HFF-Myc (cell line): ENCODE measurements at regions not wholly inside any gene's neighbourhood (a gene's known extent, or its start where the extent isn't known, plus 50 kb on each side); places are given as distances from the start of the nearest gene placed in this dataset.

Experiments
- DNase-seq: peaks from one replicate; pipeline ENCODE4 v3.0.0-alpha.2; 2011; ENCODE audit warnings: low read depth; ENCODE audit errors: extremely low read depth
- H3K4me3 ChIP-seq: replicated peaks from 2 replicates; pipeline ENCODE4 v1.5.1; 2011; ENCODE audit warnings: low read depth, mild to moderate bottlenecking, control low read depth, low read length
- TF ChIP-seq, protein P1 (sequence below): IDR thresholded peaks from 2 replicates; pipeline ENCODE4 v1.5.1; 2012; ENCODE audit warnings: mild to moderate bottlenecking, low read depth, low read length, control low read depth; ENCODE audit errors: missing control alignments

DNA sequence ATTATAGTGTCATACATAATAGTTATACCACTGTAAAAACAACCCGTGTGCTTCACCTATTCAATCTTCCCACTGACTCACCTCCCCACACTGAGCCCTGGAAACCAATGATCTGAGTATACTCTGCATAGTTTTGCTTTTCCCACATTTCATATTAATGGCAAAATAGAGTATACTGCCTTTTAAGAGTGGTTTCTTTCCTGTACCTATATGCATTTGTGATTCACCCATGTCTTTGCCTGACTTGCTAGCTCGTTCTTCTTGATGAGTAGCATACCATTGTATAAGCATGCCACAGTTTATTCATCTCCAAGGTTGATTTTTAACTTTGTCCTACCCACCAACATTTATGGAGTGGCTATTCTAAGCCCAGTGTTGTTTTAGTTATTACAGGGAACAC is 686.4 kb downstream of the PLCL1 start:
- H3K4me3 ChIP-seq: no peak overlapping the region
- TF ChIP-seq, protein P1, sequence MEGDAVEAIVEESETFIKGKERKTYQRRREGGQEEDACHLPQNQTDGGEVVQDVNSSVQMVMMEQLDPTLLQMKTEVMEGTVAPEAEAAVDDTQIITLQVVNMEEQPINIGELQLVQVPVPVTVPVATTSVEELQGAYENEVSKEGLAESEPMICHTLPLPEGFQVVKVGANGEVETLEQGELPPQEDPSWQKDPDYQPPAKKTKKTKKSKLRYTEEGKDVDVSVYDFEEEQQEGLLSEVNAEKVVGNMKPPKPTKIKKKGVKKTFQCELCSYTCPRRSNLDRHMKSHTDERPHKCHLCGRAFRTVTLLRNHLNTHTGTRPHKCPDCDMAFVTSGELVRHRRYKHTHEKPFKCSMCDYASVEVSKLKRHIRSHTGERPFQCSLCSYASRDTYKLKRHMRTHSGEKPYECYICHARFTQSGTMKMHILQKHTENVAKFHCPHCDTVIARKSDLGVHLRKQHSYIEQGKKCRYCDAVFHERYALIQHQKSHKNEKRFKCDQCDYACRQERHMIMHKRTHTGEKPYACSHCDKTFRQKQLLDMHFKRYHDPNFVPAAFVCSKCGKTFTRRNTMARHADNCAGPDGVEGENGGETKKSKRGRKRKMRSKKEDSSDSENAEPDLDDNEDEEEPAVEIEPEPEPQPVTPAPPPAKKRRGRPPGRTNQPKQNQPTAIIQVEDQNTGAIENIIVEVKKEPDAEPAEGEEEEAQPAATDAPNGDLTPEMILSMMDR: no peak
- DNase-seq: no peak

- TF ChIP-seq, protein P1: no peak
- DNase-seq: no peak
- H3K4me3 ChIP-seq: no peak overlapping the region
These were observed 684.6 kb downstream of the PLCL1 start for GRCh38 chr2:198488964-198489363.

GRCh38 chr2:198483051-198483450 is 678.7 kb downstream of the PLCL1 start:
- no peak for DNase-seq
- TF ChIP-seq, protein P1: no peak
- H3K4me3 ChIP-seq: no peak overlapping the region

GRCh38 chr2:198479065-198479464 is 674.7 kb downstream of the PLCL1 start:
- no peak for DNase-seq
- no peak overlapping the region for H3K4me3 ChIP-seq
- TF ChIP-seq, protein P1: no peak

GRCh38 chr2:198478361-198478760 is 674.0 kb downstream of the PLCL1 start:
- TF ChIP-seq, protein P1: no peak
- H3K4me3 ChIP-seq: no peak overlapping the region
- no peak for DNase-seq

DNA sequence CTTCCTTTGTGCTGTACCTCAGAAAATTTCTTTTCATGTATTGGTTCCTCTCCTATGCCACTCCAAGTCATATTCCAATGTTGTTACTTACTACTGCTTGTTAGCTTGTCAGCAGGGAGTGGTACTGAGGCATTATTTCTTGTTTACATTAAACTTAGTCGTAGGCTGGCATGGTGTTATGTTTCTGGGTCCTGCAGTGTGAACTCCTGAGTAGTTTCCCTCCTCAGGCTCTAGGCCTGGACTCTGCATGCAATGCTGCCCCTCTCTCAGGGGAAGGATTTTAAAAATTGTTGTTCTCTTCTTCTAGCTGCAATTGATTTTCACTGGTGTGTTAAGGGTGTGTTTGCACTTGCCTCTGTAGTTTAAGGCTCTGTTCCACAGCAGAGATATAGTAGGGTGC is 671.6 kb downstream of the PLCL1 start:
- no peak for DNase-seq
- TF ChIP-seq, protein P1: no peak
- H3K4me3 ChIP-seq: no peak overlapping the region

DNA sequence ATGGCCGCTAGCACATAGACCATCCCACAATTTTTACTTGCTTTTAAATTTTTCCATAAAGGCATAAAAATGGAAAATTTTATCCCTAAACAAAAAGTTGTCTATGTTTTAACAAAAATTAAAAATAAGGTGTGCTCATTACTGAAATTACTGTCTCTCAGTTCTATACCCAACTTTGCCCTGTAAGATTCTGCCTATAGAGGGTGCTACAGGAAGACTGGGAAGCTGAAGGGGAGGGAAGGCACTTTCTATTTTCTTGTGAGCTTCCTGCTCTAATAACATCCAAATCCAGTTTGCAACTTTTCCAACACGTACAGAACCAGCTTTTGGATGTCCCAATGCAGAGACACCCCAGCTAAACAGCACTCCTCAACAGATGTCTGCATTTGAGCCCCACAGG is 666.9 kb downstream of the PLCL1 start:
- TF ChIP-seq, protein P1: peak; percentile 14
- no peak overlapping the region for H3K4me3 ChIP-seq
- no peak for DNase-seq
